Neural cell (in vitro differentiated cells): ENCODE measurements at regions not wholly inside any gene's neighbourhood (a gene's known extent, or its start where the extent isn't known, plus 50 kb on each side); places are given as distances from the start of the nearest gene placed in this dataset.

Experiments
- H2AFZ ChIP-seq: fragments of 200-600, 300-800 bp; sonication (generic), shearing (Covaris generic); 2 replicates; pipeline ENCODE4 v1.6.0; 2014; ENCODE audit warnings: low read depth, mild to moderate bottlenecking, antibody characterized with exemption, low read length, moderate library complexity
- H3F3A ChIP-seq: fragments of 200-600 bp; shearing (Covaris generic); 2 replicates; pipeline ENCODE4 v1.6.1; 2016; ENCODE audit warnings: mild to moderate bottlenecking, moderate library complexity, mixed read lengths, antibody characterized with exemption, low read length; ENCODE audit not compliant: insufficient read depth, poor library complexity, severe bottlenecking
- H3K27ac ChIP-seq: fragments of 200-600, 300-800 bp; sonication (generic), shearing (Covaris generic); 2 replicates; pipeline ENCODE4 v1.5.1; 2014; ENCODE audit warnings: mild to moderate bottlenecking, low read length, moderate library complexity
- H3K27me3 ChIP-seq: fragments of 300-800, 200-600 bp; sonication (generic), shearing (Covaris generic); 2 replicates; pipeline ENCODE4 v1.6.0; 2014; ENCODE audit warnings: mild to moderate bottlenecking, low read depth, low read length, moderate library complexity; ENCODE audit not compliant: insufficient read depth
- H3K36me3 ChIP-seq: fragments of 300-800, 200-600 bp; sonication (generic), shearing (Covaris generic); 2 replicates; pipeline ENCODE4 v1.5.1; 2014; ENCODE audit warnings: mild to moderate bottlenecking, antibody characterized with exemption, low read length, moderate library complexity; ENCODE audit not compliant: insufficient read depth
- H3K4me2 ChIP-seq: fragments of 300-800, 200-600 bp; sonication (generic), shearing (Covaris generic); 2 replicates; pipeline ENCODE4 v1.6.0; 2014; ENCODE audit warnings: mild to moderate bottlenecking, low read length
- H3K4me3 ChIP-seq: fragments of 300-800, 200-600 bp; sonication (generic), shearing (Covaris generic); 2 replicates; pipeline ENCODE4 v1.5.1; 2014; ENCODE audit warnings: mild to moderate bottlenecking, low read length, moderate library complexity
- H3K79me2 ChIP-seq: fragments of 200-600 bp; shearing (Covaris generic); replicated peaks from 2 replicates; pipeline ENCODE4 v1.6.0; 2014; ENCODE audit warnings: mild to moderate bottlenecking, low read length, moderate library complexity; ENCODE audit not compliant: insufficient read depth
- H3K9ac ChIP-seq: fragments of 300-800, 200-600 bp; sonication (generic), shearing (Covaris generic); 2 replicates; pipeline ENCODE4 v1.6.1; 2016; ENCODE audit warnings: mild to moderate bottlenecking, low read length, mixed read lengths
- H3K9me2 ChIP-seq: fragments of 200-600 bp; shearing (Covaris generic); 2 replicates; pipeline ENCODE4 v1.6.1; 2016; ENCODE audit warnings: mild to moderate bottlenecking, low read length, mixed read lengths; ENCODE audit not compliant: insufficient read depth
- H3K9me3 ChIP-seq: fragments of 200-600, 300-800 bp; sonication (generic), shearing (Covaris generic); 2 replicates; pipeline ENCODE4 v1.6.1; 2016; ENCODE audit warnings: mild to moderate bottlenecking, mixed run types, low read length, moderate library complexity, mixed read lengths
- H4K20me1 ChIP-seq: fragments of 200-600 bp; shearing (Covaris generic); 2 replicates; pipeline ENCODE4 v1.6.1; 2016; ENCODE audit warnings: mild to moderate bottlenecking, mixed run types; ENCODE audit not compliant: insufficient read depth
- EP300 ChIP-seq: fragments of 450-650 bp; conservative IDR thresholded peaks from 2 replicates; pipeline ENCODE4 v1.6.1; 2014; ENCODE audit warnings: antibody characterized with exemption, mild to moderate bottlenecking, moderate library complexity; ENCODE audit not compliant: poor library complexity, severe bottlenecking
- EZH2 ChIP-seq: fragments of 200-600, 300-800 bp; shearing (Covaris generic), sonication (generic); IDR thresholded peaks from 2 replicates; pipeline ENCODE4 v1.6.1; 2014; ENCODE audit warnings: antibody characterized with exemption, low read length, borderline replicate concordance, mild to moderate bottlenecking; ENCODE audit not compliant: insufficient read depth, poor library complexity, severe bottlenecking
- MXI1 ChIP-seq: fragments of 450-650 bp; conservative IDR thresholded peaks from 2 replicates; pipeline ENCODE4 v1.6.1; 2014; ENCODE audit warnings: antibody characterized with exemption, mild to moderate bottlenecking; ENCODE audit not compliant: poor library complexity, severe bottlenecking
- POLR2AphosphoS5 ChIP-seq: IDR thresholded peaks from 2 replicates; pipeline ENCODE4 v1.6.1; 2012
- RAD21 ChIP-seq: fragments of 450-650 bp; conservative IDR thresholded peaks from 2 replicates; pipeline ENCODE4 v1.6.1; 2014; ENCODE audit warnings: antibody characterized with exemption, mild to moderate bottlenecking, moderate library complexity
- SMC3 ChIP-seq: fragments of 450-650 bp; conservative IDR thresholded peaks from 2 replicates; pipeline ENCODE4 v1.6.1; 2014; ENCODE audit warnings: antibody characterized with exemption, mild to moderate bottlenecking, moderate library complexity; ENCODE audit not compliant: poor library complexity
- TAF1 ChIP-seq: IDR thresholded peaks from 2 replicates; pipeline ENCODE4 v1.6.1; 2012; ENCODE audit warnings: low read depth
- TF ChIP-seq, protein P1 (sequence below): IDR thresholded peaks from 2 replicates; pipeline ENCODE4 v1.6.1; 2012; ENCODE audit warnings: borderline replicate concordance
- TF ChIP-seq, protein P2 (sequence below): fragments of 450-650 bp; IDR thresholded peaks from 2 replicates; pipeline ENCODE4 v1.5.1; 2014; ENCODE audit warnings: antibody characterized with exemption, mild to moderate bottlenecking, moderate library complexity; ENCODE audit not compliant: poor library complexity, severe bottlenecking

- Histone ChIP-seq H3K4me3 (no peak overlapping the region), H3K27me3 (no peaks in the 10 kb centered on the region), H3F3A (no peaks in the 10 kb centered on the region), H2AFZ (no peak overlapping the region), H3K4me2 (no peak overlapping the region), H4K20me1 (no peaks in the 10 kb centered on the region), H3K9ac (no peak overlapping the region), H3K36me3 (no peaks in the 10 kb centered on the region), H3K79me2 (no peaks in the 10 kb centered on the region), H3K9me2 (no peaks in the 10 kb centered on the region), H3K27ac (no peak overlapping the region), H3K9me3 (no peaks in the 10 kb centered on the region)
- TF ChIP-seq RAD21 (no peak), TAF1 (no peak), EP300 (no peak), POLR2AphosphoS5 (no peak), MXI1 (no peak), EZH2 (no peak), SMC3 (no peak)
- TF ChIP-seq, protein P1, sequence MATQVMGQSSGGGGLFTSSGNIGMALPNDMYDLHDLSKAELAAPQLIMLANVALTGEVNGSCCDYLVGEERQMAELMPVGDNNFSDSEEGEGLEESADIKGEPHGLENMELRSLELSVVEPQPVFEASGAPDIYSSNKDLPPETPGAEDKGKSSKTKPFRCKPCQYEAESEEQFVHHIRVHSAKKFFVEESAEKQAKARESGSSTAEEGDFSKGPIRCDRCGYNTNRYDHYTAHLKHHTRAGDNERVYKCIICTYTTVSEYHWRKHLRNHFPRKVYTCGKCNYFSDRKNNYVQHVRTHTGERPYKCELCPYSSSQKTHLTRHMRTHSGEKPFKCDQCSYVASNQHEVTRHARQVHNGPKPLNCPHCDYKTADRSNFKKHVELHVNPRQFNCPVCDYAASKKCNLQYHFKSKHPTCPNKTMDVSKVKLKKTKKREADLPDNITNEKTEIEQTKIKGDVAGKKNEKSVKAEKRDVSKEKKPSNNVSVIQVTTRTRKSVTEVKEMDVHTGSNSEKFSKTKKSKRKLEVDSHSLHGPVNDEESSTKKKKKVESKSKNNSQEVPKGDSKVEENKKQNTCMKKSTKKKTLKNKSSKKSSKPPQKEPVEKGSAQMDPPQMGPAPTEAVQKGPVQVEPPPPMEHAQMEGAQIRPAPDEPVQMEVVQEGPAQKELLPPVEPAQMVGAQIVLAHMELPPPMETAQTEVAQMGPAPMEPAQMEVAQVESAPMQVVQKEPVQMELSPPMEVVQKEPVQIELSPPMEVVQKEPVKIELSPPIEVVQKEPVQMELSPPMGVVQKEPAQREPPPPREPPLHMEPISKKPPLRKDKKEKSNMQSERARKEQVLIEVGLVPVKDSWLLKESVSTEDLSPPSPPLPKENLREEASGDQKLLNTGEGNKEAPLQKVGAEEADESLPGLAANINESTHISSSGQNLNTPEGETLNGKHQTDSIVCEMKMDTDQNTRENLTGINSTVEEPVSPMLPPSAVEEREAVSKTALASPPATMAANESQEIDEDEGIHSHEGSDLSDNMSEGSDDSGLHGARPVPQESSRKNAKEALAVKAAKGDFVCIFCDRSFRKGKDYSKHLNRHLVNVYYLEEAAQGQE: no peak
- TF ChIP-seq, protein P2, sequence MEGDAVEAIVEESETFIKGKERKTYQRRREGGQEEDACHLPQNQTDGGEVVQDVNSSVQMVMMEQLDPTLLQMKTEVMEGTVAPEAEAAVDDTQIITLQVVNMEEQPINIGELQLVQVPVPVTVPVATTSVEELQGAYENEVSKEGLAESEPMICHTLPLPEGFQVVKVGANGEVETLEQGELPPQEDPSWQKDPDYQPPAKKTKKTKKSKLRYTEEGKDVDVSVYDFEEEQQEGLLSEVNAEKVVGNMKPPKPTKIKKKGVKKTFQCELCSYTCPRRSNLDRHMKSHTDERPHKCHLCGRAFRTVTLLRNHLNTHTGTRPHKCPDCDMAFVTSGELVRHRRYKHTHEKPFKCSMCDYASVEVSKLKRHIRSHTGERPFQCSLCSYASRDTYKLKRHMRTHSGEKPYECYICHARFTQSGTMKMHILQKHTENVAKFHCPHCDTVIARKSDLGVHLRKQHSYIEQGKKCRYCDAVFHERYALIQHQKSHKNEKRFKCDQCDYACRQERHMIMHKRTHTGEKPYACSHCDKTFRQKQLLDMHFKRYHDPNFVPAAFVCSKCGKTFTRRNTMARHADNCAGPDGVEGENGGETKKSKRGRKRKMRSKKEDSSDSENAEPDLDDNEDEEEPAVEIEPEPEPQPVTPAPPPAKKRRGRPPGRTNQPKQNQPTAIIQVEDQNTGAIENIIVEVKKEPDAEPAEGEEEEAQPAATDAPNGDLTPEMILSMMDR: no peak
These were observed 449.7 kb downstream of the TXNL1 start for GRCh38 chr18:56188529-56189275.

GRCh38 chr18:56186319-56186718 is 452.1 kb downstream of the TXNL1 start:
- no peaks in the 10 kb centered on the region for H3K9me3 ChIP-seq
- TF ChIP-seq TAF1 (no peak), RAD21 (no peak), MXI1 (no peak), EP300 (no peak), POLR2AphosphoS5 (no peak), SMC3 (no peak), EZH2 (no peak)
- TF ChIP-seq, protein P2: no peak
- TF ChIP-seq, protein P1: no peak
- no peak overlapping the region for H3K9ac ChIP-seq
- no peak overlapping the region for H2AFZ ChIP-seq
- H3K27me3 ChIP-seq: no peaks in the 10 kb centered on the region
- H3K79me2 ChIP-seq: no peaks in the 10 kb centered on the region
- H3K36me3 ChIP-seq: no peaks in the 10 kb centered on the region
- no peaks in the 10 kb centered on the region for H3F3A ChIP-seq
- no peak overlapping the region for H3K4me2 ChIP-seq
- no peaks in the 10 kb centered on the region for H3K9me2 ChIP-seq
- no peaks in the 10 kb centered on the region for H4K20me1 ChIP-seq
- no peak overlapping the region for H3K4me3 ChIP-seq
- H3K27ac ChIP-seq: no peak overlapping the region
